Epithelial cell of esophagus (primary cell): ENCODE measurements at regions not wholly inside any gene's neighbourhood (a gene's known extent, or its start where the extent isn't known, plus 50 kb on each side); places are given as distances from the start of the nearest gene placed in this dataset.

ENCODE experiments used
- DNase-seq: peaks from one replicate; pipeline ENCODE4 v3.0.0; 2010; ENCODE audit warnings: low read depth
- H3K4me3 ChIP-seq: 2 replicates; pipeline ENCODE4 v1.5.1; 2011; ENCODE audit warnings: mild to moderate bottlenecking, low read length, control low read depth
- TF ChIP-seq, protein P1 (sequence below): IDR thresholded peaks from 2 replicates; pipeline ENCODE4 v1.5.1; 2011; ENCODE audit warnings: low read depth, mild to moderate bottlenecking, low read length, control low read depth, inconsistent platforms; ENCODE audit not compliant: insufficient read depth; ENCODE audit errors: missing control alignments

DNA sequence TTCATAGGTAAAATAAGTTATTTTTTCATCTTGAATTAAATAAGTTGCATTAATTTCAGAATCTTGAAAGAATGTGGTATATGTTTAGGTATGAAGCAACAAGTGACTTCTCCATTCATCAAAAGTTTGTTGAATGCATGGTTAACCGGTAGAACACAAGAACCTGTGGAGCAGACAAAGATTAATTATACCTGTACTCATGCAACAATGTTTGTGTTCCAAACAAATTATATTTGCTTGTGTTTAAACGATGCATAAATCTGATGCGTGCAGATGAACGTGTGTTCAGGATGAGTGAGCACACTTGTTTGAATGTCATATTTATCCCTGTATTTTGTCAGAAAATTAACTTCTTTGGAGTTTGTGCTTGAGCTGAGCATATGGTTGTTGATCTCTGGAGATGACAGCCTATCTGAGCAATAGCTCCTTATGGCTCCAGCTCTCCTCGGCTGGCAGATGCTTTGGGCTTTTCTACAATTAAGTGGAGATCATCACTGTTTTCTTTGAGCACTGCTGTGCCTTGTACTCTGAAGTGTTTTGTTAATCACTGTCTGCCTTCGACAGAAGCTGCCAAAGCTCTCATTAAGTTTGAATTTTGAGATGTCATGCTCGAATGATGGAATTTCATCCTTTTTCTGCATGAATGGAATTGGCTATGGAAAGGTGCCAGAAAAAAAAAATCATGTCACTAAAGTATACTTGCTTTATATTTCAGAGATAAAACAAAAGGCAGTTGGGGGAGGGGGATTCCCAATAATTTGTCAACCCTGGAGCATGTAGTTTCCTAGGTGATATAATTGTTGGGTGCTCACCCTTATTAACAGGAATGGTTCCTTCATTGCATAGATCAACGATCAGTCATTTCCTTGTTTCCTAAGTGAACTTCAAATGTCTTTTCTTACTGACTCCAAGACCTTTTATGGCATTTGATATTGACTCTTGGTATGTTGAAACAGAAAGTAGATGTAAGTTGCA, 502.5 kb upstream of the ARRDC3 start:
- peak; percentile 0 for DNase-seq
- no peak overlapping the region for H3K4me3 ChIP-seq
- TF ChIP-seq, protein P1, sequence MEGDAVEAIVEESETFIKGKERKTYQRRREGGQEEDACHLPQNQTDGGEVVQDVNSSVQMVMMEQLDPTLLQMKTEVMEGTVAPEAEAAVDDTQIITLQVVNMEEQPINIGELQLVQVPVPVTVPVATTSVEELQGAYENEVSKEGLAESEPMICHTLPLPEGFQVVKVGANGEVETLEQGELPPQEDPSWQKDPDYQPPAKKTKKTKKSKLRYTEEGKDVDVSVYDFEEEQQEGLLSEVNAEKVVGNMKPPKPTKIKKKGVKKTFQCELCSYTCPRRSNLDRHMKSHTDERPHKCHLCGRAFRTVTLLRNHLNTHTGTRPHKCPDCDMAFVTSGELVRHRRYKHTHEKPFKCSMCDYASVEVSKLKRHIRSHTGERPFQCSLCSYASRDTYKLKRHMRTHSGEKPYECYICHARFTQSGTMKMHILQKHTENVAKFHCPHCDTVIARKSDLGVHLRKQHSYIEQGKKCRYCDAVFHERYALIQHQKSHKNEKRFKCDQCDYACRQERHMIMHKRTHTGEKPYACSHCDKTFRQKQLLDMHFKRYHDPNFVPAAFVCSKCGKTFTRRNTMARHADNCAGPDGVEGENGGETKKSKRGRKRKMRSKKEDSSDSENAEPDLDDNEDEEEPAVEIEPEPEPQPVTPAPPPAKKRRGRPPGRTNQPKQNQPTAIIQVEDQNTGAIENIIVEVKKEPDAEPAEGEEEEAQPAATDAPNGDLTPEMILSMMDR, result no peak

DNA sequence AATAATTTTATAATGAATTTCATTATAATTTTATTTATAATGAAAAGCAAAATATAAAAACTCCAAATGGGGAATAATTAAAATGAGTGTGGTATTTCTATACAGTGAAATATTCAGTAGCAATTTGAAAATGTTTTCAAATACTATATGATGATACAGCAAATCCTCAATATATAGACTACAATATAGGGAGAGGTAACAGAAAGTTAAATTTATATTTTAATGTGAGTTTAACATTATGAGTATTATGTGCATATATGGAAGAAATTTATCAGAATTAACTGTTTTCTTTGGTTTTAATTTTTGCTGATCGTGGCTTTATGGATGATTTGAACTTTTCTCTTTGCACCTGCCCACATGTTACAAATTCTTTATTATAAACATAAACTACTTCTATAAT, 500.9 kb upstream of the ARRDC3 start:
- no peak overlapping the region for H3K4me3 ChIP-seq
- TF ChIP-seq, protein P1, result no peak
- no peak for DNase-seq

DNA sequence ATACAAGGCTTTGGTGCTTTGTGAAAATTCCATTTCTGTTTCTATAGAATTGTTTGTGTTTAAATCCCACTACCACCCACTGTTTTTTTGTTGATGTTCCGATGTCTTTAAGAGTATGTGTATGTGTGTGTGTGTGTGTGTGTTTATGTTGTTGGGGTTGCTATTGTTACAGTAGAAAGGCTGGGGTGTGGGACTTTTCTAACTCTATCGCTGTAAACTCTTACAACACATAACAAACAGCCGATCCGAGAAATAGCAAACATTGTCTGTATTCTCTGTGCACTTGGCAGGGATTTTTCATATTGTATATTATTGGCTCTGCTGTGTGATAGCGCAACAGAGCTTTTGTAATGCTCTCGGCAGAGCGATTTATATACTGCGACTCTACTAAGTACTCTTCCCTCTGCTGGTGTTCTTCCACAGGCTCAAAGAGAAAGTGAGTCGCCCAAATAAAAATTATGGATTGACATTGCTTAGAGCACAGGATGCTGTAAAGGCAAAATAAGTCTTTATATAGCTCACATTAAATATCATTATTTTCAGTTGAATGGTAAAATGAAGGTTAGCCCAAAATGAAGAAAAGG, 492.2 kb upstream of the ARRDC3 start:
- TF ChIP-seq, protein P1, result no peak
- no peak for DNase-seq
- H3K4me3 ChIP-seq, result no peak overlapping the region

DNA sequence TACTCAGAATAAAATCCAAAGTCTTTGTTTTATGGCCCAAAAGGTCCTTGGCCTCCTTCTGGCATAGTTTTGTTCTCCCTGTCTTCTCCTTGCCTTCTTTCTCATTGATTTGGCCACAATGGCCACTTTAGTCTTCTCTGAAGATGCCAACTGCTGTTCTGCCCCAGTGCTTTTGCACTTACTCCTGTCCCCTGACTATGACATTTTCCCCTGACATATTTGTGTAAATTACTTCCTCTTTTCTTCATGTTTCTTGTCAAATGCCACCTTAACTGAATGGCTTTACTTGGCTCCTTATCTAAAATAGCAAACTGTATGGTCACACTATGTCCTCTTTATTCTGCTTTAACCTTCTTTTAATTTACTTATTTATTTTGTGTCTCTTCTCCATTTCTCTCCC, 484.7 kb upstream of the ARRDC3 start:
- TF ChIP-seq, protein P1, result no peak
- H3K4me3 ChIP-seq, result no peak overlapping the region
- DNase-seq, result no peak

DNA sequence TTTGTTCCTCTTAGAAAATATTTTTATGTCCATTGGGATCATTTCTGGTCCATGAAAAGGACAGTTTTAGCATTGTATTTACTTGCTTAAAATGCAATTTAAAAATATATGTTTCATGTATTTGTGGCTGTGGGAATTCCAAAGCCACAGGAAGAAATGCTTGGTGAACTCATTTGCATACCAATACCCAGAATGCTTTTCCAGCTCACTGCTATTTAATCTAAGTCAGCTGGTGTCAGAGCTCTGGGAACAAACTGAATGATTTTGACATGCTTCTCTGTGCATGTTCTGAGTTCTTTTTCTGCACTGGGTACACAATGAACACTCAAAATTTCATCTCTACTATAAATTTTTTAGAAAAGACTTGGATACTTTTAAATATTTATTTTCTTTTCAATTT, 482.8 kb upstream of the ARRDC3 start:
- H3K4me3 ChIP-seq, result no peak overlapping the region
- DNase-seq, result no peak
- TF ChIP-seq, protein P1, result no peak

DNA sequence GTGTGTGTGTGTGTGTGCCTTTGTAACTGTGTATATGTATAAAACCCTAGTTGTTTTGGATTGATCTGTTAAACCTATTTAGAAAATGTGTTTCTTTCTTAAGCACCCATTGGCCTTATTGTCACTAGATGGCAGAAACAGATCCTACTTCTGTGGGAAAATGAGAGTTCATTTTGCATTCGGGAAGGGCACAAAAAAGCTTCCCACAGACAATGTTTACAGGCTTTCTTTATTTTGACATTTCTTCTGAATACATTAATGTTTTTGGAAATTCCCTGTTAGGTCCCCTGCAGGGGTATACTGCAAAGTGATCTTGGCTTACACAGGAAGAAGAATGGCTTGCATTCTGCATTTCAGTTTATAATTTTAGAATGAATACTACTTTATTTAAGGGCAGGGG, 481.8 kb upstream of the ARRDC3 start:
- no peak overlapping the region for H3K4me3 ChIP-seq
- DNase-seq, result no peak
- TF ChIP-seq, protein P1, result no peak
